ENCODE measurements at regions not wholly inside any gene's neighbourhood (a gene's known extent, or its start where the extent isn't known, plus 50 kb on each side); places are given as distances from the start of the nearest gene placed in this dataset.

- no peak for TF ChIP-seq CTCF (IDR thresholded peaks at IDR 0.05)
- TF ChIP-seq POLR2AphosphoS5 (IDR thresholded peaks at IDR 0.05): no peak
- no peak for TF ChIP-seq POLR2A (IDR thresholded peaks at IDR 0.05)
Measured at GRCh38 chr6:1077478-1078416, 234.2 kb upstream of the FOXQ1 start.

Measured in breast epithelium (tissue), 3 donors.